Cardiac fibroblast (primary cell): ENCODE measurements at regions not wholly inside any gene's neighbourhood (a gene's known extent, or its start where the extent isn't known, plus 50 kb on each side); places are given as distances from the start of the nearest gene placed in this dataset.

Experiments
- DNase-seq, 2 donors: peaks; one replicate each; pipeline versions ENCODE4 v3.0.0 to v3.0.0-alpha.2; 2010; ENCODE audit warnings: low read depth in 2 of 2
- H3K4me3 ChIP-seq, 2 donors: replicated peaks in 1 of 2; 1 replicate in 1 of 2; 2 replicates in 1 of 2; pipeline ENCODE4 v1.5.1; 2011; ENCODE audit warnings: low read depth in 2 of 2, low read length in 2 of 2, mild to moderate bottlenecking in 2 of 2, moderate library complexity in 1 of 2
- CTCF ChIP-seq: IDR thresholded peaks from one replicate; pipeline ENCODE4 v1.5.1; 2011; ENCODE audit warnings: low read depth, mild to moderate bottlenecking, low read length, inconsistent platforms

GRCh38 chrX:805103-805670 lies 174.6 kb downstream of the SHOX start:
- no peak overlapping the region for H3K4me3 ChIP-seq
- DNase-seq: no peak
- TF ChIP-seq CTCF: no peak

- no peak for DNase-seq
- no peak overlapping the region for H3K4me3 ChIP-seq
- TF ChIP-seq CTCF: no peak
Observed at GRCh38 chrX:802846-803245, 172.3 kb downstream of the SHOX start.

- no peak for TF ChIP-seq CTCF
- no peak overlapping the region for H3K4me3 ChIP-seq
- no peak for DNase-seq
Observed at GRCh38 chrX:799808-800207, 169.2 kb downstream of the SHOX start.

- H3K4me3 ChIP-seq: no peak overlapping the region
- DNase-seq: no peak
- TF ChIP-seq CTCF: no peak
Observed at GRCh38 chrX:794311-794710, 163.7 kb downstream of the SHOX start.

- DNase-seq: no peak
- TF ChIP-seq CTCF: no peak
- H3K4me3 ChIP-seq: no peak overlapping the region
Observed at GRCh38 chrX:793216-793770, 162.7 kb downstream of the SHOX start.

- no peak for TF ChIP-seq CTCF
- H3K4me3 ChIP-seq: no peak overlapping the region
- no peak for DNase-seq
Observed at GRCh38 chrX:791479-792034, 161.0 kb downstream of the SHOX start.
